ENCODE measurements at regions not wholly inside any gene's neighbourhood (a gene's known extent, or its start where the extent isn't known, plus 50 kb on each side); places are given as distances from the start of the nearest gene placed in this dataset.
"Not testable (repeated sequence)": the region's sequence is repeated elsewhere in the genome, so short reads cannot be mapped to it uniquely, and the experiment has no call there.

- intact Hi-C loops (cut with DNase I): no loop called here
- Histone ChIP-seq H3K36me3 (peaks cover 0 to 11% (median 0%) of the 10 kb centered on the region in 9 donors), H3K27me3 (no peaks in the 10 kb centered on the region), H3K4me1 (peaks cover 0 to 9% (median 0%) of the 10 kb centered on the region in 12 donors), H3K9me3 (peaks cover 0 to 10% (median 0%) of the 10 kb centered on the region in 12 donors), H3K4me3 (peak overlapping the region in 1 of 12 donors; percentile 3), H3K27ac (peak overlapping the region in 1 of 12 donors; percentile 12)
- WGBS, 4 donors: 66 to 73% (median 69%) methylated on average over 6 of the region's 6 CpGs
- no peak for DNase-seq
- peak in 3 of 4 donors; percentile 22 to 44 (median 37) for ATAC-seq
- TF ChIP-seq POLR2A (IDR thresholded peaks at IDR 0.05) (no peak), CTCF (IDR thresholded peaks at IDR 0.05) (no peak)
Observed at GRCh38 chr6:150788089-150788488, 77.4 kb upstream of the MTHFD1L start.

GRCh38 chr6:150789906-150790305, 75.6 kb upstream of the MTHFD1L start:
- not testable (repeated sequence) for H3K4me1 ChIP-seq, DNase-seq, H3K4me3 ChIP-seq, ATAC-seq, H3K9me3 ChIP-seq, H3K27ac ChIP-seq, H3K27me3 ChIP-seq
- intact Hi-C loops (cut with DNase I): loop anchor here in 1 of 10 donors (10.0 kb wide), 1 partner anchor 95 kb away; no protein-coding TSS in a partner anchor
- H3K36me3 ChIP-seq: peaks cover 0 to 11% (median 0%) of the 10 kb centered on the region in 9 donors
- 95 to 97% (median 97%) methylated on average over 6 of the region's 6 CpGs for WGBS, 4 donors

GRCh38 chr6:150791717-150792116, 73.8 kb upstream of the MTHFD1L start:
- no peak for ATAC-seq
- H3K9me3 ChIP-seq: no peaks in the 10 kb centered on the region
- DNase-seq: no peak
- TF ChIP-seq POLR2A (IDR thresholded peaks at IDR 0.05) (no peak), CTCF (IDR thresholded peaks at IDR 0.05) (no peak)
- 76 to 84% (median 78%) methylated on average over 1 of the region's 1 CpG for WGBS, 4 donors
- peaks cover 0 to 9% (median 0%) of the 10 kb centered on the region in 12 donors for H3K4me1 ChIP-seq
- H3K36me3 ChIP-seq: peaks cover 0 to 11% (median 0%) of the 10 kb centered on the region in 9 donors
- no peak overlapping the region for H3K4me3 ChIP-seq
- H3K27ac ChIP-seq: no peak overlapping the region
- H3K27me3 ChIP-seq: no peaks in the 10 kb centered on the region
- intact Hi-C loops (cut with DNase I): loop anchor here in 1 of 10 donors (10.0 kb wide), 1 partner anchor 97 kb away; no protein-coding TSS in a partner anchor

- no peak overlapping the region for H3K27ac ChIP-seq
- 81 to 94% (median 91%) methylated on average over 1 of the region's 1 CpG for WGBS, 4 donors
- no peak for ATAC-seq
- intact Hi-C loops (cut with DNase I): loop anchor here in 1 of 10 donors (10.0 kb wide), 1 partner anchor 103 kb away; no protein-coding TSS in a partner anchor
- H3K36me3 ChIP-seq: peaks cover 0 to 18% (median 8%) of the 10 kb centered on the region in 9 donors
- DNase-seq: no peak
- H3K4me1 ChIP-seq: peaks cover 0 to 4% (median 0%) of the 10 kb centered on the region in 12 donors
- H3K4me3 ChIP-seq: no peak overlapping the region
- no peaks in the 10 kb centered on the region for H3K9me3 ChIP-seq
- TF ChIP-seq CTCF (IDR thresholded peaks at IDR 0.05) (no peak), POLR2A (IDR thresholded peaks at IDR 0.05) (no peak)
- H3K27me3 ChIP-seq: no peaks in the 10 kb centered on the region
Observed at GRCh38 chr6:150797949-150798348, 67.6 kb upstream of the MTHFD1L start.
